AG09309 (cell line): ENCODE measurements at regions not wholly inside any gene's neighbourhood (a gene's known extent, or its start where the extent isn't known, plus 50 kb on each side); places are given as distances from the start of the nearest gene placed in this dataset.

Experiments
- DNase-seq: peaks from one replicate; pipeline ENCODE4 v3.0.0-alpha.2; 2010; ENCODE audit warnings: low read depth
- H3K4me3 ChIP-seq: 2 replicates; pipeline ENCODE4 v1.5.1; 2011; ENCODE audit warnings: mild to moderate bottlenecking, low read depth, low read length, moderate library complexity; ENCODE audit not compliant: control insufficient read depth
- TF ChIP-seq, protein P1 (sequence below): IDR thresholded peaks from 2 replicates; pipeline ENCODE4 v1.5.1; 2011; ENCODE audit warnings: mild to moderate bottlenecking, low read depth, low read length, inconsistent platforms; ENCODE audit not compliant: insufficient read depth, control insufficient read depth; ENCODE audit errors: missing control alignments

DNA sequence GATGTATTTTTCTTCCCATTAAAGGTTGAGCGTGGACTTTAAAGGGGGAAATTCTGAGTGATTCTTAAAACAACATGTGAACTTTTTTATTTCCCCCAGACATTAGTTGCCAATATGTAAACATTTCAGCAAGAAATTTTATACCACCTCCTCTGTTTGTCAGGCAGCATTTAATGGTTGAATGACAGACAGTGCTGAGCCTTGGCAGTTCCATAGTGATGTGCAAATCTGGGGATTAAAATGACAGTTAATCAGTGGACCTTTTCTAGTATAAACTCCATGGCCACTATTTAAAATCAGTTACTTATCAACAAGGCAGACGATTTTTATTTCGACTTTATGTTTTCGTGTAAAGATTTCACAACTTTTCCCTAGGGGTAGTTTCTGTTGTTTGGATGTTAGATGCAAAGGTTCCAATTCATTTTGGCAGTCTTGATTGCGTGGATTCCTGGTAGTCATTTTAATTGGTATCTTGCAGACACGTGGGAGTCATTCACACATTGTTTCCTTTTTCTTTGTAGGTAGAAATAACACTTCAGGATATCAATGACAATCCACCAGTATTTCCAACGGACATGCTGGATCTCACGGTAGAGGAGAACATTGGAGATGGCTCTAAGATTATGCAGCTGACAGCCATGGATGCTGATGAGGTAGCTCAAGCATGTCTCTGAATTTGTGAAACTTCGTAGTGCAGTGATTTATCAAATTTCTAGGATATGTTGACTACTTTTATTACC lies 83.7 kb downstream of the FAT4 start:
- TF ChIP-seq, protein P1, sequence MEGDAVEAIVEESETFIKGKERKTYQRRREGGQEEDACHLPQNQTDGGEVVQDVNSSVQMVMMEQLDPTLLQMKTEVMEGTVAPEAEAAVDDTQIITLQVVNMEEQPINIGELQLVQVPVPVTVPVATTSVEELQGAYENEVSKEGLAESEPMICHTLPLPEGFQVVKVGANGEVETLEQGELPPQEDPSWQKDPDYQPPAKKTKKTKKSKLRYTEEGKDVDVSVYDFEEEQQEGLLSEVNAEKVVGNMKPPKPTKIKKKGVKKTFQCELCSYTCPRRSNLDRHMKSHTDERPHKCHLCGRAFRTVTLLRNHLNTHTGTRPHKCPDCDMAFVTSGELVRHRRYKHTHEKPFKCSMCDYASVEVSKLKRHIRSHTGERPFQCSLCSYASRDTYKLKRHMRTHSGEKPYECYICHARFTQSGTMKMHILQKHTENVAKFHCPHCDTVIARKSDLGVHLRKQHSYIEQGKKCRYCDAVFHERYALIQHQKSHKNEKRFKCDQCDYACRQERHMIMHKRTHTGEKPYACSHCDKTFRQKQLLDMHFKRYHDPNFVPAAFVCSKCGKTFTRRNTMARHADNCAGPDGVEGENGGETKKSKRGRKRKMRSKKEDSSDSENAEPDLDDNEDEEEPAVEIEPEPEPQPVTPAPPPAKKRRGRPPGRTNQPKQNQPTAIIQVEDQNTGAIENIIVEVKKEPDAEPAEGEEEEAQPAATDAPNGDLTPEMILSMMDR = no peak
- H3K4me3 ChIP-seq = no peak overlapping the region
- no peak for DNase-seq

DNA sequence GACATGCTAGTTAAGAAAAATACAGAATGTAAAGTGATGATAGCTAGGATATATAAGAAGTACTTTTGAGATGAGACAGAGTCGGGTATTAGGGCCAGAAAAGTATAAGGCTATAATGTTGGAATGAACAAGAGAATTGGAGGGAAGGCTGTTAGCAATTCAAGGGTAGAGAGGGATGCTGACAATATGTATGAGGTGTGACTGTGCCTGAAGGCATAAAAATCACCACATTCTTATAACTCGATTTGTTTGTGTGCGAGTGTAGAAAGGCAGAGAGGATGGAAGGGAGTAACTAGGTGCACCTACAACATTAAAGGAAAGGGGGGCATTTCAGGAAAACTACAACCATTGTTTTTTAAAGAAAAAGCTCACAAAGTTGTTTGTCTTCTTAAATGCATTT lies 86.0 kb downstream of the FAT4 start:
- TF ChIP-seq, protein P1 = no peak
- H3K4me3 ChIP-seq = no peak overlapping the region
- no peak for DNase-seq

DNA sequence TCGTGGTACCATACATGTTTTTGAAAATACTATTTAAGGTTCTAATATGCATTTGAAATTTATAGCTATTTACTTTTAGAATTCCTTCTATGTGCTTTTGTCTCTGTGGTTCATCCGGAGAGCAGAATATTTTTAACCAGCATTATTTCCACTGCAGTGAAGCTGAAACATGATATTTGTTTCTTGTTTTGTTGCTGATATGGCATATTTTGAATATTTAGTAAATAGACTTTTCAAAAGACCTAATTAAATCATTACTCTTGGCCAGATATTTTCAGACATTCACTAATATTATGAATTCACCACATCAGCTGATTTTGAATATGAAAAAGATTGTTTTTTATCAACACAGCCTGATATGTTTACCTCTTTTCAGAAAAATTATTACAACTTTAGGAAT lies 87.0 kb downstream of the FAT4 start:
- TF ChIP-seq, protein P1 = no peak

DNA sequence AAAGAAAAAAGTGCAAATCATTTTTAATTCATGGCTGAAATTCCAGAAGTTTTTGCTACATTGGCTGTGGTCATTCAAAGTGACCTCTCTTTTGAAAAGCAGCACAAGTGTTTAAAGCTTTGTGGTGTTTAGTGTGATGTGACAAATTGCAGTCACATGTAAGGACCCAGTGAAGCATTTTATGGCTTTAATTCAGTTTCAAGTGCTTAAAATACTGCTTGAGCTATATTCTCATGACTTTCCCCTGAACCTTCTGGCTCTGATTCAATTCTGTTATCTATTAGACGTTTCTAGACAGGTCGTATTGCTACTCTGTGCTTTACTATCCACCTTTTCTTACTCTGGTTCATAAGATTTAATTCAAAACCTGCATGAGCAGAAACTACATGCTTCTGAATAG lies 105.8 kb downstream of the FAT4 start:
- no peak overlapping the region for H3K4me3 ChIP-seq
- TF ChIP-seq, protein P1 = no peak
- DNase-seq = no peak

More for the DNA sequence above, 87.0 kb downstream of the FAT4 start:
- no peak overlapping the region for H3K4me3 ChIP-seq
- no peak for DNase-seq

DNA sequence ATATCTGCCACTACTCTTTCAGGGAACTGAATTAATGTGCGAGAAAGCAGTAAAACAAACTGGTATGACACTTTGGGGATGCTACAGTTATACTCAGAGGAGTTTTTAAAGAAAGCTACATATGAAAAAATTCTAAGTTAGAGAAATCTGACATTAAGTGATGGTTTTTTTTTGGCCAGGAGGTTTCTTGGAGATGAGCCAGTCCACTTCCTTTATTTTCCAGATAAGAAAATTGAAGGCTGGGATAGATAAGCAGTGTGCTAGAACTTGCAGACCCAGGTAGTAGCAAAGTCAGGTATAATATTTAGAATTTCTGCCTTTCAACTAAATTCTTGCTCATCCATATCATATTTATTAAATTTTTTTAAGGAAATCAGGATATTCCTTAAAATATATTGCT lies 106.8 kb downstream of the FAT4 start:
- no peak overlapping the region for H3K4me3 ChIP-seq
- TF ChIP-seq, protein P1 = no peak
- DNase-seq = no peak

DNA sequence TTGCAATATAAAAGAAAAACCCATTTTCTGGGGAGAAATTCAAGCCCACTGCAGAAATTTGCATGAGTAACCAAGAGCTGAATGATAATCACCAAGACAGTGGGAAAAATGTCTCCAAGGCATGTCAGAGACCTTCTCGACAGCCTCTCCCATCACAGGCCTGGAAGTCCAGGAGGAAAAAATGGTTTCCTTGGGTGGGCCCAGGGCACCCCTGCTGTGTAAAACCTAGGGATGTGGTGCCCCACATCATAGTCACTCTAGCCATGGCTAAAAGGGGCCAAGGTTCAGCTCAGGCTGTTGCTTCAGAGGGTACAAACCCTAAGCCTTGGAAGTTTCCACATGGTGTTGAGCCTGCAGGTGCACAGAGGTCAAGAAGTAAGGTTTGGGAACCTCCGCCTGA lies 108.4 kb downstream of the FAT4 start:
- no peak for DNase-seq
- TF ChIP-seq, protein P1 = no peak
- H3K4me3 ChIP-seq = no peak overlapping the region
